ENCODE measurements at regions not wholly inside any gene's neighbourhood (a gene's known extent, or its start where the extent isn't known, plus 50 kb on each side); places are given as distances from the start of the nearest gene placed in this dataset.

GRCh38 chr2:7286120-7286519 lies 368.9 kb downstream of the RNF144A start:
- H3K9me3 ChIP-seq (ENCODE audit: control insufficient read depth in 2 of 2, low read length in 2 of 2), result no peaks in the 10 kb centered on the region
- no peaks in the 10 kb centered on the region for H3K36me3 ChIP-seq (ENCODE audit: control insufficient read depth in 2 of 2, insufficient read depth in 2 of 2, low read length in 2 of 2)
- H3K4me1 ChIP-seq (ENCODE audit: control insufficient read depth, insufficient read depth, low read length), result no peaks in the 10 kb centered on the region
- no peak overlapping the region for H3K4me3 ChIP-seq (ENCODE audit: low read length in 2 of 2)
- H3K9ac ChIP-seq (ENCODE audit: low read length in 2 of 2), result no peak overlapping the region
- H3K27ac ChIP-seq (ENCODE audit: low read length), result no peak overlapping the region
- H3K27me3 ChIP-seq (ENCODE audit: control insufficient read depth in 1 of 2, insufficient read depth in 2 of 2, low read length in 2 of 2), result peaks cover 3 to 9% of the 10 kb centered on the region in 2 donors

- no peaks in the 10 kb centered on the region for H3K4me1 ChIP-seq (ENCODE audit: control insufficient read depth, insufficient read depth, low read length)
- no peak overlapping the region for H3K4me3 ChIP-seq (ENCODE audit: low read length in 2 of 2)
- peaks cover 0 to 4% of the 10 kb centered on the region in 2 donors for H3K27me3 ChIP-seq (ENCODE audit: control insufficient read depth in 1 of 2, insufficient read depth in 2 of 2, low read length in 2 of 2)
- no peaks in the 10 kb centered on the region for H3K36me3 ChIP-seq (ENCODE audit: control insufficient read depth in 2 of 2, insufficient read depth in 2 of 2, low read length in 2 of 2)
- H3K9me3 ChIP-seq (ENCODE audit: control insufficient read depth in 2 of 2, low read length in 2 of 2), result no peaks in the 10 kb centered on the region
- H3K27ac ChIP-seq (ENCODE audit: low read length), result no peak overlapping the region
- H3K9ac ChIP-seq (ENCODE audit: low read length in 2 of 2), result no peak overlapping the region
These were observed 371.3 kb downstream of the RNF144A start for GRCh38 chr2:7288484-7288883.

DNA sequence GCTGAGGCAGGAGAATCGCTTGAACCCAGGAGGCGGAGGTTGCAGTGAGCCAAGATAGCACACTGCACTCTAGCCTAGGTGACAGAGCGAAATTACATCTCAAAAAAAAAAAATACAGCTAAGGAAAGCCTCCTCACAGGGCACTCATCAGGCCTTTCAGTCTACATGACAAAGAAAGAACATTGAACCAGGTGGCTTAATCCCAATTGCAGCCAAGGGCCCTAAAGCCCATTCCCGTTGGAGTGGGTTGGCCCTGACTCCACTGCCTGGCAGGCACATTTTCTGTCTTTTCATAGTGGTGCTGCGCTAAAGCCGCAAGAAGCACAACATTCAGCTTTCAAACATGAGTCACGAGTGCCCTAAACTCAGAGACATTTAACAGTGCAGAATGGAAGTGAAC lies 372.5 kb downstream of the RNF144A start:
- Histone ChIP-seq H3K4me3 (ENCODE audit: low read length in 2 of 2) (no peak overlapping the region), H3K36me3 (ENCODE audit: control insufficient read depth in 2 of 2, insufficient read depth in 2 of 2, low read length in 2 of 2) (no peaks in the 10 kb centered on the region)

DNA sequence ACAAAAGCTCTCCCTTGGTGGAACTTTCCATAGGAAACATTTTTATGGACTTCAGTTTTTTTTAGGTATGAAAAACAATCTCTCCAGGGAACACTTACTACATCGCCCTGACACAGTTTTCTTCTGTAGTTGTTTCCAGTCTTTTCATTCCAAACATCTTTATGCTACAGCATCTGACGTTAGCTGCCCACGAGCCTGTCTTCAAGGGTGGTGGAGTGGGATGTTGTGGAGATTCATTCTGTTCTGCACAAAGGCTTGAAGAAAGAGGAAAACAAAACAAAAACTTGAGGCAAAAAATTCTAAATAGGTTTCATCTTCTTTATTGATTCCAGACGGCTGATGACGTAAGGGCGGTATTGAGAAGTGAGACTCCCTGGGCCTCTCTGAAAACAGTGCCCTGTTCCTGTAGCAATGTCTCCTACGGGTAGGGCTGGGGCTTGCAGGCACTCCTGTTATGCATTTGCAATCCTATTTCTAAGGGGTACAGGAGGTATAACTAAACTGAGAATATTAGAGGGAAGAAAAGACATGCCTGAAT lies 375.0 kb downstream of the RNF144A start:
- H3K9me3 ChIP-seq (ENCODE audit: control insufficient read depth in 2 of 2, low read length in 2 of 2), result no peaks in the 10 kb centered on the region
- no peak overlapping the region for H3K9ac ChIP-seq (ENCODE audit: low read length in 2 of 2)
- H3K36me3 ChIP-seq (ENCODE audit: control insufficient read depth in 2 of 2, insufficient read depth in 2 of 2, low read length in 2 of 2), result no peaks in the 10 kb centered on the region
- no peak overlapping the region for H3K27ac ChIP-seq (ENCODE audit: low read length)
- no peaks in the 10 kb centered on the region for H3K4me1 ChIP-seq (ENCODE audit: control insufficient read depth, insufficient read depth, low read length)
- no peaks in the 10 kb centered on the region for H3K27me3 ChIP-seq (ENCODE audit: control insufficient read depth in 1 of 2, insufficient read depth in 2 of 2, low read length in 2 of 2)
- H3K4me3 ChIP-seq (ENCODE audit: low read length in 2 of 2), result no peak overlapping the region

More for the DNA sequence above, 372.5 kb downstream of the RNF144A start:
- Histone ChIP-seq H3K9me3 (ENCODE audit: control insufficient read depth in 2 of 2, low read length in 2 of 2) (no peaks in the 10 kb centered on the region), H3K4me1 (ENCODE audit: control insufficient read depth, insufficient read depth, low read length) (no peaks in the 10 kb centered on the region), H3K27me3 (ENCODE audit: control insufficient read depth in 1 of 2, insufficient read depth in 2 of 2, low read length in 2 of 2) (no peaks in the 10 kb centered on the region), H3K9ac (ENCODE audit: low read length in 2 of 2) (no peak overlapping the region), H3K27ac (ENCODE audit: low read length) (no peak overlapping the region)

GRCh38 chr2:7309582-7309981 lies 392.4 kb downstream of the RNF144A start:
- Histone ChIP-seq H3K27ac (ENCODE audit: low read length) (no peak overlapping the region), H3K9me3 (ENCODE audit: control insufficient read depth in 2 of 2, low read length in 2 of 2) (no peaks in the 10 kb centered on the region), H3K4me1 (ENCODE audit: control insufficient read depth, insufficient read depth, low read length) (no peaks in the 10 kb centered on the region), H3K9ac (ENCODE audit: low read length in 2 of 2) (no peak overlapping the region), H3K36me3 (ENCODE audit: control insufficient read depth in 2 of 2, insufficient read depth in 2 of 2, low read length in 2 of 2) (no peaks in the 10 kb centered on the region), H3K27me3 (ENCODE audit: control insufficient read depth in 1 of 2, insufficient read depth in 2 of 2, low read length in 2 of 2) (no peaks in the 10 kb centered on the region), H3K4me3 (ENCODE audit: low read length in 2 of 2) (no peak overlapping the region)

DNA sequence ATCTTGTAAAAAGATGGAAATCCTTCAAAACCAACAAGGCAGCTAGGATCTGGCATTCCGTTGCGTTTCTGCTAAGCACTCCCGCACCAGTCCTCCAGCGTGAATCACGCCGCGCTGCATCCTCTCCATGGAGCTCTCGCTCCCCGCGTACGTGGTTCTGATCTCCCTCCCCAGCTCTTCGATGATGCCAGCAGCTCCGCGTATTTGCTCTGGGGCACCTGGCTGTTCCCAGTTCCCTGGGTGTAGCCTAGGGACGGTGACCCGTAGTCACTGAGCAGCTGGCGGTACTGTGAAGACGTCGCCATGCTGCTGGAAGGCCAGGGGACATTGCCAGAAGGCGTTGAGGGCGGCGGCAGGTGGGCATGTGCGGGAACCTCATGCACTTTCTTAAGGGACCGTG lies 407.5 kb downstream of the RNF144A start:
- Histone ChIP-seq H3K9me3 (ENCODE audit: control insufficient read depth in 2 of 2, low read length in 2 of 2) (no peaks in the 10 kb centered on the region), H3K9ac (ENCODE audit: low read length in 2 of 2) (no peak overlapping the region), H3K36me3 (ENCODE audit: control insufficient read depth in 2 of 2, insufficient read depth in 2 of 2, low read length in 2 of 2) (no peaks in the 10 kb centered on the region), H3K4me3 (ENCODE audit: low read length in 2 of 2) (no peak overlapping the region), H3K27ac (ENCODE audit: low read length) (no peak overlapping the region), H3K27me3 (ENCODE audit: control insufficient read depth in 1 of 2, insufficient read depth in 2 of 2, low read length in 2 of 2) (peaks cover 4 to 5% of the 10 kb centered on the region in 2 donors), H3K4me1 (ENCODE audit: control insufficient read depth, insufficient read depth, low read length) (no peaks in the 10 kb centered on the region)

DNA sequence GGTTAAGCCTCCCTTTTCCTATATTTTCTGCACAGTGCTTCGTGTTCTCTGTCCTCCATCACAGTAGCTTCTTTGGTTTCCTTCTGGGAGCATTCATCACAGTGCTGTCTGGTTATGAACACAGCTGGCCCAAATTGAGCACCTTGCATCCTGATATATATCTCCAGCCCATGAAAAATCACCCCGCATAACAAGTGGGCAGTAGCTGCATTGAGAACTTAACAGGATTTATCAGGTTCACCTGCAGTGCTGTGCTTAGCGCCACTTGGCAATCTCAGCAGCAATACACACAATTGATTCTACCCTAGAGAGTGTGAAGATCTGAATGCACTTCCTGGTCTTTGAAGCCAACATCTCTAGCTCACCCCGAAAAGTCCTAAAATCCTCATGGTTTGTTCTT lies 408.0 kb downstream of the RNF144A start:
- Histone ChIP-seq H3K4me1 (ENCODE audit: control insufficient read depth, insufficient read depth, low read length) (no peaks in the 10 kb centered on the region), H3K9me3 (ENCODE audit: control insufficient read depth in 2 of 2, low read length in 2 of 2) (no peaks in the 10 kb centered on the region), H3K4me3 (ENCODE audit: low read length in 2 of 2) (no peak overlapping the region), H3K9ac (ENCODE audit: low read length in 2 of 2) (no peak overlapping the region), H3K36me3 (ENCODE audit: control insufficient read depth in 2 of 2, insufficient read depth in 2 of 2, low read length in 2 of 2) (no peaks in the 10 kb centered on the region), H3K27ac (ENCODE audit: low read length) (no peak overlapping the region), H3K27me3 (ENCODE audit: control insufficient read depth in 1 of 2, insufficient read depth in 2 of 2, low read length in 2 of 2) (peaks cover 4 to 5% of the 10 kb centered on the region in 2 donors)

DNA sequence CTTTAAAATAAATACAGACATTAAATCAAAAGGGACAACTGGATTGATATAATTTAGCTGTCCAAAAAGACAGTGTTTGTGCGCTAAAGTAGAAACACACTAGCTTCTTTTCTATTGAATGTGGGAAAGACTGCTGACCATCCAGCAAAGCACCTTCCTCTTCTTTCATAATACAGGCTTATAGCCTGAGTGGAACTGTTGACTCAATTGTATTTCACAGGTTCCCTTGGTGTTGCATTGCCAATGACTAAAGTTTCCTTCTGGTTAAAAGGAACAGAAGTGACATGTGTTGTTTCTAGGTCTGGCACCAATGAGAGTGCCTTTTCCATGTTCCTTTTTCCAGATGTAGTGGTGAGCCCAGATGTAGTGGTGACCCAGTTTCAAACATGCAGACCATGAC lies 412.3 kb downstream of the RNF144A start:
- Histone ChIP-seq H3K27me3 (ENCODE audit: control insufficient read depth in 1 of 2, insufficient read depth in 2 of 2, low read length in 2 of 2) (peaks cover under 1 to 5% of the 10 kb centered on the region in 2 donors), H3K4me3 (ENCODE audit: low read length in 2 of 2) (no peak overlapping the region), H3K36me3 (ENCODE audit: control insufficient read depth in 2 of 2, insufficient read depth in 2 of 2, low read length in 2 of 2) (no peaks in the 10 kb centered on the region), H3K4me1 (ENCODE audit: control insufficient read depth, insufficient read depth, low read length) (no peaks in the 10 kb centered on the region), H3K9ac (ENCODE audit: low read length in 2 of 2) (no peak overlapping the region), H3K9me3 (ENCODE audit: control insufficient read depth in 2 of 2, low read length in 2 of 2) (no peaks in the 10 kb centered on the region), H3K27ac (ENCODE audit: low read length) (no peak overlapping the region)

- Histone ChIP-seq H3K27ac (ENCODE audit: low read length) (no peak overlapping the region), H3K4me1 (ENCODE audit: control insufficient read depth, insufficient read depth, low read length) (no peaks in the 10 kb centered on the region), H3K4me3 (ENCODE audit: low read length in 2 of 2) (no peak overlapping the region), H3K9ac (ENCODE audit: low read length in 2 of 2) (no peak overlapping the region), H3K36me3 (ENCODE audit: control insufficient read depth in 2 of 2, insufficient read depth in 2 of 2, low read length in 2 of 2) (no peaks in the 10 kb centered on the region), H3K27me3 (ENCODE audit: control insufficient read depth in 1 of 2, insufficient read depth in 2 of 2, low read length in 2 of 2) (no peaks in the 10 kb centered on the region), H3K9me3 (ENCODE audit: control insufficient read depth in 2 of 2, low read length in 2 of 2) (no peaks in the 10 kb centered on the region)
These were observed 416.1 kb downstream of the RNF144A start for GRCh38 chr2:7333189-7333765.

GRCh38 chr2:7333960-7334493 lies 416.8 kb downstream of the RNF144A start:
- H3K9me3 ChIP-seq (ENCODE audit: control insufficient read depth in 2 of 2, low read length in 2 of 2), result no peaks in the 10 kb centered on the region
- H3K27me3 ChIP-seq (ENCODE audit: control insufficient read depth in 1 of 2, insufficient read depth in 2 of 2, low read length in 2 of 2), result no peaks in the 10 kb centered on the region
- H3K27ac ChIP-seq (ENCODE audit: low read length), result no peak overlapping the region
- H3K4me1 ChIP-seq (ENCODE audit: control insufficient read depth, insufficient read depth, low read length), result no peaks in the 10 kb centered on the region
- H3K9ac ChIP-seq (ENCODE audit: low read length in 2 of 2), result no peak overlapping the region
- H3K4me3 ChIP-seq (ENCODE audit: low read length in 2 of 2), result no peak overlapping the region
- no peaks in the 10 kb centered on the region for H3K36me3 ChIP-seq (ENCODE audit: control insufficient read depth in 2 of 2, insufficient read depth in 2 of 2, low read length in 2 of 2)

DNA sequence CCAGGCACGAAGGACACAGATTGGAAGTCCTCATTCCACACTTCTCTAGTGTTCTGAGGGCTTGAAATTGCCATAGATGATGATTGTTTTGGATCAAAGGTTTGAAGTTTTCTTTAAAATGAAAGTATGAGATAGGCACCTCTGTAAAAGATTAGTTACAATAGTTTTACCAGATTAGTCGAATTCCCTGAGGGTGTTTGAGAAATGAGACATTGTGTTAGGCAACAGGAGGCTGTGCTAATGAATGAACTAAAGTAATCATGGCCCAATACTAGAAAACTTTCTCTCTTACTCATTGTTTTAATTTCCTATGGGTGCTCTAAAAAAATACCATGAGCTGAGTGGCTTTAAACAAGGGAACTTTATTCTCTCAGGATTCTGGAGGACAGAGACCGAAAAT lies 421.7 kb downstream of the RNF144A start:
- H3K36me3 ChIP-seq (ENCODE audit: control insufficient read depth in 2 of 2, insufficient read depth in 2 of 2, low read length in 2 of 2), result no peaks in the 10 kb centered on the region
- no peaks in the 10 kb centered on the region for H3K27me3 ChIP-seq (ENCODE audit: control insufficient read depth in 1 of 2, insufficient read depth in 2 of 2, low read length in 2 of 2)
- H3K4me3 ChIP-seq (ENCODE audit: low read length in 2 of 2), result no peak overlapping the region
- no peak overlapping the region for H3K9ac ChIP-seq (ENCODE audit: low read length in 2 of 2)
- no peaks in the 10 kb centered on the region for H3K9me3 ChIP-seq (ENCODE audit: control insufficient read depth in 2 of 2, low read length in 2 of 2)
- no peak overlapping the region for H3K27ac ChIP-seq (ENCODE audit: low read length)
- H3K4me1 ChIP-seq (ENCODE audit: control insufficient read depth, insufficient read depth, low read length), result no peaks in the 10 kb centered on the region

Measured in stomach smooth muscle (tissue), 2 donors.